LNCAP (cell line): ENCODE measurements at regions not wholly inside any gene's neighbourhood (a gene's known extent, or its start where the extent isn't known, plus 50 kb on each side); places are given as distances from the start of the nearest gene placed in this dataset.

Experiments
- CTCF ChIP-seq: fragments of 450-650 bp; IDR thresholded peaks from 2 replicates; pipeline ENCODE4 v1.5.1; 2017; ENCODE audit warnings: mild to moderate bottlenecking

- no peak for TF ChIP-seq CTCF
Observed at GRCh38 chr18:22673182-22673862, 255.6 kb upstream of the CTAGE1 start.

DNA sequence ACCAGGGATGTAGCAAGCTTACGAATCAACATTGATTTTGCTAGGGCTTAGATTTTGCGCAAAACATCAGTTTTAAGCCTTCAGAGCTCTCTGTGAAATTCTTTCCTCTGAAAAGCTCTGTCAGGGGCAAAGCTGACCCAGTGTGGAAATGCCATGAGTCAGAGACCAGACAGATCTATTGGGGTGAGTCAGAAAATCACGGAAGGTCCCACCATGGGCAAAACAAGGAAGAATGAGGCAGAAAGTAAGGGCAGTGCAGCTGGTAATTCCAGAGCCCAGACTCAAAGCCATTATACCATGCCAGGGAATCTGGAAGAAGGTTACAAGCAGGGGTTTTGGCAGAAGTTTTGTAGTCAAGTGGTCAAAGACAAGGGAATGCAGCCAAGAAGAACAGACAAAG lies 256.6 kb upstream of the CTAGE1 start:
- no peak for TF ChIP-seq CTCF

GRCh38 chr18:22675006-22675405 lies 257.3 kb upstream of the CTAGE1 start:
- TF ChIP-seq CTCF, result no peak

GRCh38 chr18:22676423-22676822 lies 256.7 kb upstream of the RBBP8 start:
- no peak for TF ChIP-seq CTCF

GRCh38 chr18:22678486-22678885 lies 254.6 kb upstream of the RBBP8 start:
- no peak for TF ChIP-seq CTCF

DNA sequence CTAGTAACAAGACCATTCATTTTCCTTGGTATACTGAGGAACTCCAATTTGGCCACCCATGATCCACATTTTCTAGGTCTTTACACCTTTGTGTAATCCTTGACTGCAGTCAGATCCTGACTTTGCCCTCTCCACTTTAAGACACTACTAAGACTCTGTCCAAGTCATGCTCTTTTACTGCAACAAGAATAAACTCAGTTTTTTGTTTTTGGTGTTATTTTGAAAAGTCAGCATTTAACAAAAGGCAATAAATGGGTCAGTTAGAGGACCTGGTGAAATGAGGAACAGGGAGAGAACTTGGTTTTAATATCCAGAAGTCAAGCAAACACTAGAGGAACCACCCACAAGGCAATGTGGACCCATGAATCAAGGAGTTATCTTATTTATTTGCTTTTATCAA lies 252.2 kb upstream of the RBBP8 start:
- TF ChIP-seq CTCF, result no peak

GRCh38 chr18:22681908-22682307 lies 251.2 kb upstream of the RBBP8 start:
- TF ChIP-seq CTCF, result no peak

- TF ChIP-seq CTCF, result no peak
Observed at GRCh38 chr18:22682720-22683119, 250.4 kb upstream of the RBBP8 start.
